ENCODE measurements at regions not wholly inside any gene's neighbourhood (a gene's known extent, or its start where the extent isn't known, plus 50 kb on each side); places are given as distances from the start of the nearest gene placed in this dataset.

DNA sequence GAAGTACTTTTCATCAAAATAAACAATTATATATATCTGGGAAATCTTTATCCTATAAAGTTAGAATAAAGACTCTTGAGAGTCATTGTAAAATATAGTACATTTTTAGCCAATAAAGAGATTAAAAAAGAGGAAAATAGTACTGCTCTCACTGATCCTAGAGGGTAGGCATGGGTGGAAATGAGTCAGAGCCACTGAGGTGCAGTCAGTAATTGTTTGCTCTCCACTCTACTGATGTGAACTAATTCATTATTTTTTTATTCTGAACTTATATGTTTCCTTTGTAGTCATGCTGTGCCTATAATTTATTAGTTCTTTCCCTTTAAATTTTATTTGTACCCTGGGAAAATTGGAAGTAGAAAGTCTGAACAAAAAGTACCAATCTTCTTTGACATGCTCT, 1359.4 kb upstream of the GJE1 start:
- in situ Hi-C loops (cut with HindIII; ENCODE audit: low pct_unique_long_range_greater_than_20kb, low sequenced_read_pairs), result no loop called here
- no peak for DNase-seq (ENCODE audit: low read depth in 1 of 2, low spot score in 1 of 2)
- TF ChIP-seq JUND (IDR thresholded peaks at IDR 0.05; ENCODE audit: low read depth), result no peak

DNA sequence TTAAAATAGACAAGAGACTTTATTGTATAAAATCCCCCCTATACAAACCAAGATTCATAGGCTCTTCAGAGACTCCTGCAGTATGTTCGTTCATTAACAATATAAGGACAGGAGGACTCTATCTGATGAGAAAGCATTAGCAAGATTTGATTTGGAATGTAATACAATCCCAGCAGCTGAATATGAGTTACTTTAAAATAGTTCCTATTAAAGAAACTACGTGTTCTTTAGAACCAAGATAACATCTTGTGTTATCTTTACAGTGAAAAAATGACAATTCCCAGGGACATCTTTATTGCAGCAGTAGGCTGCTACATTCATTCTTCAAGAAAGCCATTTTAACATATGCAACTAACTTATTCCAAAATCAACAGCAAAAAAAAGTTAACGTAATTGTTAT, 1360.1 kb upstream of the GJE1 start:
- TF ChIP-seq JUND (IDR thresholded peaks at IDR 0.05; ENCODE audit: low read depth), result no peak
- in situ Hi-C loops (cut with HindIII; ENCODE audit: low pct_unique_long_range_greater_than_20kb, low sequenced_read_pairs), result no loop called here
- DNase-seq (ENCODE audit: low read depth in 1 of 2, low spot score in 1 of 2), result no peak

DNA sequence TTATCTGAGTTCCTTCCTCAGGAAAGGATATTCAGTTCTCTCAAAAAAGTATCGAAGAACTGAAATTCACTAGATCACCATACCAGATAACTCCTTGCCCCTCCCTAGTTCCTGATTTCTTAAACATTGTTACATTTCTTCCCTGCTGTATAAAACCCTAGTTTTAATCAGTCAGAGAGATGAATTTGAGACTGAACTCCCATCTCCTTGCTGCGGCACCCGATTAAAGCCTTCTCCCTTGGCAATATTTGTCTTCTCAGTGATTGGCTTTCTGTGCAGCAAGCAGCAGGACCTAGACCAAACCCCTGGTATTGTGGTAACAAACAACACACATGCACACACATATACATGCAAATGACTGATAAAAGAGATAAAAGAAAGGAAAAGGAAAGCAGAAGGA, 1364.6 kb upstream of the GJE1 start:
- no peak for DNase-seq (ENCODE audit: low read depth in 1 of 2, low spot score in 1 of 2)
- no peak for TF ChIP-seq JUND (IDR thresholded peaks at IDR 0.05; ENCODE audit: low read depth)
- in situ Hi-C loops (cut with HindIII; ENCODE audit: low pct_unique_long_range_greater_than_20kb, low sequenced_read_pairs), result no loop called here

DNA sequence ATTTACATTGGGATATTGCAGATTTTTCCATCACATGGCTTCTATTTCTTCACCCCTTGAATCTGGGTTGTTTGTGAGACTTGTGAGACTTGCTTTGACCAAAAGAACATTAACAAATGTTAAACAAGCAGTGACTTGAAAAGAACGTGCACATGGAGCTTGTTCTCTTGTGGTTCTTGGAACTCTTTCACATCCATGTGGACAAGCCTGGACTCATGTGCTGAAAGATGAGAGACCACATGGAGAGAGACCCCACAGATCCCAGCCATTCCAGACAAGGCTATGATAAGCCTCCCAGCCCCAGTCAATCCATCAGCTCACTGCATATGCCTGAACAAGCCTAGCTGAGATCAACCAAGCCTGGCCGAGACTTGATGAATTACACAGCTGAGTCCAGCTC, 1365.7 kb upstream of the GJE1 start:
- DNase-seq (ENCODE audit: low read depth in 1 of 2, low spot score in 1 of 2), result no peak
- TF ChIP-seq JUND (IDR thresholded peaks at IDR 0.05; ENCODE audit: low read depth), result no peak
- in situ Hi-C loops (cut with HindIII; ENCODE audit: low pct_unique_long_range_greater_than_20kb, low sequenced_read_pairs), result no loop called here

DNA sequence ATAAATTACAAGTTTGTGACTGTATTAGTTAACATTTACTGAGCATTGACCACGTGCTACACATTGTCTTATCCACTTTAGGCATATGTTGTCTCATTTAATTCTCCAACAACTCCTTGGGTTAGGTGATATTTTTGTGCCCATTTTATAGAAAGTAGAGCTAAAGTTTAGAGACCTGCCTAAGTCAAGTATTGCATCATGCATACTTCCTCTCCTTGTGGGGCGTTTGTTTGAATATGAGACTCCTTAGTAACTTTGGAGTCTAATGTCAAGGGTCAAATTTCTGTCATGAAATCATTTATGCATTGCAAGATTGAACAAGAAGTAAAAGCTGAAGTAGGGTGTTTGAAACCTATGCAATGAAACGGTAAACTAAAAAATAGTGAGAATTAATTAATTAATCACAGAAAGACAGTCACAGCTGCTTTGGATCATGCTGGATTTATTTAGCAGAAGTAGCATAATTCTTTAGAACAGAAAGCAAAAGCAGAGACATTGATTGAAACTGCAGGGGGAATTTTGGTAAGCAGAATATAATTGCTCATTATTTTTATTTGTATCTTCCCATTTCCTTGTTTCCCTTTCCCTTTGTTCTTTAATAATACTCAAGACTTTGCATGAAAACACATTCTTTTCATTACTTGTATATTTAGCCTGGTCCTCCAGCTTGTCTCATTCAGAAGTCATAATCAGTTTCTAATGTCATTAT, 1374.4 kb upstream of the GJE1 start:
- in situ Hi-C loops (cut with HindIII; ENCODE audit: low pct_unique_long_range_greater_than_20kb, low sequenced_read_pairs), result no loop called here
- DNase-seq (ENCODE audit: low read depth in 1 of 2, low spot score in 1 of 2), result no peak
- TF ChIP-seq JUND (IDR thresholded peaks at IDR 0.05; ENCODE audit: low read depth), result no peak

DNA sequence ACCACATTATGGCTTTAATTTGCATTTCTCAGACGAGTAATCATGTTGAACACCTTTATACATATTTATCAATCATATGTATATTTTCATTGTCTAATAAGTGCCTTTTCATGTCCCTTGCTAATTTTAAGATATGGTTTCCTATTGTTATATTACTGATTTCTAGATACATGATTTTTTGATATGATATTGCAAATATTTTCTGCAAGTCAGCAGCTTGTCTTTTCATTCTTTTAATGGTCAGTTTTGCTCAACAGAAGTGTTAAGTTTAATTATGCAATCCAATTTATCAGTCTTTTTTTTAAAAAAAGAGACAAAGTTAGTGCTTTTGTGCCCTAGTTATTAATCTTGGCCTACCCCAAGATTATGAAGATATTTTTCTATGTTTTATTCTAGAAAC, 1377.8 kb upstream of the CITED2 start:
- TF ChIP-seq JUND (IDR thresholded peaks at IDR 0.05; ENCODE audit: low read depth), result no peak
- DNase-seq (ENCODE audit: low read depth in 1 of 2, low spot score in 1 of 2), result no peak
- in situ Hi-C loops (cut with HindIII; ENCODE audit: low pct_unique_long_range_greater_than_20kb, low sequenced_read_pairs), result no loop called here

DNA sequence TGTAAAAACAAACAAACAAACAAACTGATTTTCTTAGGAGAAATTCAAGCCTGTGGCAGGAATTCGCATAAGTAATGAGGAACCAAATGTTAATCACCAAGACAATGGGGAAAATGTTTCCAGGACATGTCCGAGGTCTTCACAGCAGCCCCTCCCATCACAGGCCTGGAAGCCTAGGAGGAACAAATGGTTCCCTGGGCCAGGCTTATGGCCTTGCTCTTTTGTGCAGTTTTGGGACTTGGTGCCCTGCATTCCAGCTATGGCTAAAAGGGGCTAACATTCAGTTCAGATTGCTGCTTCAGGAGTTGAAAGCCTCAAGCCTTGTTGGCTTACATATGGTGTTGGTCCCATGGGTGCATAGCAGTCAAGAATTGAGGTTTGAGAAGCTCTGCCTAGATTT, 1372.7 kb upstream of the CITED2 start:
- no peak for DNase-seq (ENCODE audit: low read depth in 1 of 2, low spot score in 1 of 2)
- in situ Hi-C loops (cut with HindIII; ENCODE audit: low pct_unique_long_range_greater_than_20kb, low sequenced_read_pairs), result no loop called here
- TF ChIP-seq JUND (IDR thresholded peaks at IDR 0.05; ENCODE audit: low read depth), result no peak

DNA sequence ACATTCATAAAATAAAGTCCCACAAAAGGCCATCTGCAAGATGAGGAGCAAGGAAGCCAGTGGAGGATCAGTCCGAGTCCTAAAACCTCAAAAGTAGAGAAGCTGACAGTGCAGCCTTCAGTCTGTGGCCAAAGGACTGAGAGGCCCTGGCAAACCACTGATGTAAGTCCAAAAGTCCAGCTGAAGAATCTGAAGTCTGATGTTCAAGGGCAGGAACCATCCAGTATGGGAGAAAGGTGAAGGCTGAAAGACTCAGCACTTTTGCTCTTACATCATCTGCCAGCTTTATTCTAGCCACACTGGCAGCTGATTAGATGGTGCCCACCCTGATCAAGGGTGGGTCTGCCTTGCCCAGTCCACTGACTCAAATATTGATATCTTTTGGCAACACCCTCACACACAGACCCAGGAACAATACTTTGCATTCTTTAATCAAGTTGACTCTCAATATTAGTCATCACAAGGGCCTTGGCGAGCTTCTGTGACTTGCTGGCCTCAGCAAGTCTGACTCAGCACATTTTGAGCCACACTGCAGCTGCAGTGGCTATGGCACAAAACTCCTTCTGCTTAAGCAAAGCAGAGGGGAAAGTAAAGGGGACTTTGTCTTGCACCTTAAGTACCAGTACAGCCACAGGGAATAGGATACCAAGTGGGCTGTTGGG, 1370.3 kb upstream of the CITED2 start:
- no peak for TF ChIP-seq JUND (IDR thresholded peaks at IDR 0.05; ENCODE audit: low read depth)
- DNase-seq (ENCODE audit: low read depth in 1 of 2, low spot score in 1 of 2), result peak in 1 of 2 experiments; percentile 3
- in situ Hi-C loops (cut with HindIII; ENCODE audit: low pct_unique_long_range_greater_than_20kb, low sequenced_read_pairs), result no loop called here

DNA sequence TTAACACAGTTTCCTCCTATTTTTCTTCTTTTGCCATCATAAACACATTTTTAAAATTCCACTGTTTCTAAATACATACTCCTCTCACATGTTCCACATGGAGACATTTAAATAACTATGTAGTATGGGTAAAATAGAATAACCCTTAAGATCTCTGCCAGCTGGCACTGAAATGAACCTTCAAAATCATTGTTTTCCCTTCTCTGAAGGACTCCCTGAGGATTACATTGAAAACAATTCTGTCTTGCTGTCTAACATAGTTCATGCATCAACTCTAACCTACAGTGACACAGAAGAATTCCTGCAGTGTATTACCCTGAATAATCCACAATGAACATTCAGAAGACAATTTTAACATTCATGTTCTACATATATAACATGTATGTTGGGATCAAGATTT, 1361.8 kb upstream of the CITED2 start:
- no peak for DNase-seq (ENCODE audit: low read depth in 1 of 2, low spot score in 1 of 2)
- TF ChIP-seq JUND (IDR thresholded peaks at IDR 0.05; ENCODE audit: low read depth), result no peak
- in situ Hi-C loops (cut with HindIII; ENCODE audit: low pct_unique_long_range_greater_than_20kb, low sequenced_read_pairs), result no loop called here

DNA sequence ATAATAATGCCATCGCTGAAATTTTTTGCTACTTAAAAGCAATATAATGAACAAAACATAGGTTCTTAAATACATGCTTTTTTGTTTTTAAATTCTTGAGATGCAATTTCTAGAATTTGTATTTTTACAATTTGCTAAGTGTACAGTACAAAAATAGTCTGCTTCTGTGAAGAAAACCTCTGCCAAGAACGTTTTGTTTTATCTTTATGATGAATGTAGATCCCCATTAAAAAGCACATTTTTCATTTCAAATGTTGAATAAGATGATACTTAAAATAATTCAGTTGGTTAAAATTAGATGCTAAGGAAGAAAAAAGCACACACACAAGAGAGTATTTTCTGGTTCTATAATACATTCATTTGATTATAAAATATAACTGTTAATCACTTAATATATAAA, 1358.5 kb upstream of the CITED2 start:
- in situ Hi-C loops (cut with HindIII; ENCODE audit: low pct_unique_long_range_greater_than_20kb, low sequenced_read_pairs), result no loop called here
- DNase-seq (ENCODE audit: low read depth in 1 of 2, low spot score in 1 of 2), result no peak
- TF ChIP-seq JUND (IDR thresholded peaks at IDR 0.05; ENCODE audit: low read depth), result no peak

DNA sequence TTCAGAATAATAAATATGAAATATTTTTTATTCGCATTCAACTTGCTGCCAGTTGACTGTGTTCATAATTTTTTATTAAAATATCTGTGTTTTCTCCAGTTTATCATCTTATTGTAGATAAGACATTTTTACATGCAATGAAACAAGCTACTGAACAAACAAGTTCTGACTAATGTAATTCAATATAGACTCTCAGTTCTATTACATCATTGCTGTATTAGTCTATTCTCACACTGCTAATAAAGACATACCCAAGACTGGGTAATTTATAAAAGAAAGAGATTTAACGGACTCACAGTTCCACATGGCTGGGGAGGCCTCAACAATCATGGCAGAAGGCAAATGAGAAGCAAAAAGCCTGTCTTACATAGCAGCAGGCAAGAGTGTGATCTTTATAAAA, 1357.7 kb upstream of the CITED2 start:
- TF ChIP-seq JUND (IDR thresholded peaks at IDR 0.05; ENCODE audit: low read depth), result no peak
- DNase-seq (ENCODE audit: low read depth in 1 of 2, low spot score in 1 of 2), result no peak
- in situ Hi-C loops (cut with HindIII; ENCODE audit: low pct_unique_long_range_greater_than_20kb, low sequenced_read_pairs), result no loop called here

DNA sequence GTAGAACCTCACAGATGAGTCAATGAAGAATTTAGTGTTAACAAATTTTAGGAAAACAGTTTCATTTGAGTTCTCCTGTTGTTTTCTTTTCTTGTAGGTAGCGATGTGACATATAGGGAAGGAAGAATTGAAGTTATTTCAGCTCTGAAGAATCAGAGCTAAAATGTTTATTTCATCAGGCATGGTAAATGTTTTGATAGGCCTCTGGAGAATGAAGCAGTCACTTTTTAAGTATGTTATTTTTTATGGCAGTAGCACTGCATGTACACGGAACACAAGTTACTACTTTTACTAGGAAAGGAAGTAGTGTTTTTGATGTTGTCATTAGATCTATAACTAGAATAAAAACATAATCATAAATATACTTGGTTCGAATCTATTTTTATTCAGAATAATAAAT, 1357.3 kb upstream of the CITED2 start:
- no peak for TF ChIP-seq JUND (IDR thresholded peaks at IDR 0.05; ENCODE audit: low read depth)

DNA sequence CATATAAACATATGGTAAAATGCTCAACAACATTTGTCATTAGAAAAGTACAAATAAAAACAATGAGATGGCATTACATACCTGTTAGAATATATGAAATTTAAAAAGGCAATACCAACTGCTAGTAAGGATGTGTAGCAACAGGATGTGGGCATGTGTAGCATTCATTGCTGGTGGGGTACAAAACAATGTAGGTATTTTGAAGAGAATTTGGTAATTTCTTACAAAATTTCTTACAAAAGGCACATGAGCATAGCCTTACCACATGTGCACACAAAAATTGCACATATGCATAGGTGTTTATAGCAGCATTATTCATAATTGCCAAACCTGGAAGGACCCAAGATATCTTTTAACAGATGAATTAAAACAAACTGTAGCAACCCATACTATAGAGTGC, 1355.1 kb upstream of the CITED2 start:
- no peak for TF ChIP-seq JUND (IDR thresholded peaks at IDR 0.05; ENCODE audit: low read depth)
- in situ Hi-C loops (cut with HindIII; ENCODE audit: low pct_unique_long_range_greater_than_20kb, low sequenced_read_pairs), result no loop called here

More for the DNA sequence above, 1357.3 kb upstream of the CITED2 start:
- no peak for DNase-seq (ENCODE audit: low read depth in 1 of 2, low spot score in 1 of 2)
- in situ Hi-C loops (cut with HindIII; ENCODE audit: low pct_unique_long_range_greater_than_20kb, low sequenced_read_pairs), result no loop called here

DNA sequence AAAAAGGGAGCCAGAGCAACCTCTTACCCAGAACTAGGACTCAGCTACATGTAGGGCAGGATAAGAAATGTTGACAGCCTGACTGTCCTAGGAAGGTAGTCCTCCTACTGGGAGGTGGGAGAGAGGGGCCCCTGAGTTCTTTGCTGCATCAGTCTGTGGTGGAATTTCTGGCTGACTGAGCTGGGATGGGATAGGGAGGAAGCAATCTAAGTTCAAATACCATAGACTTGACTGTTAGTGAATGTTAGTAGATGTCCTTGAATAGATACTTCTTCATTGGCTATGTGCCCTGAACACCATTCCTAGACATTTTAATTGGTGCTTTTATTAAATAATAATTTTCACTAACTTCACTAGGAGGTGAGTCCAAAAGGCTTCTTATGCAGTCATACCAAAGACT, 1343.6 kb upstream of the CITED2 start:
- DNase-seq (ENCODE audit: low read depth in 1 of 2, low spot score in 1 of 2), result no peak
- TF ChIP-seq JUND (IDR thresholded peaks at IDR 0.05; ENCODE audit: low read depth), result no peak
- in situ Hi-C loops (cut with HindIII; ENCODE audit: low pct_unique_long_range_greater_than_20kb, low sequenced_read_pairs), result no loop called here

More for the DNA sequence above, 1355.1 kb upstream of the CITED2 start:
- DNase-seq (ENCODE audit: low read depth in 1 of 2, low spot score in 1 of 2), result no peak

Measured in T47D (cell line).